GM21381 (cell line): ENCODE measurements at regions not wholly inside any gene's neighbourhood (a gene's known extent, or its start where the extent isn't known, plus 50 kb on each side); places are given as distances from the start of the nearest gene placed in this dataset.

Experiments
- ATAC-seq: cut with Tn5 transposase; IDR thresholded peaks from one replicate; pipeline ENCODE4 v1.9.1; 2021; ENCODE audit warnings: mild to moderate bottlenecking, moderate library complexity; ENCODE audit not compliant: unreplicated experiment

GRCh38 chr1:29785137-29785527 is 548.8 kb downstream of the PTPRU start:
- no peak for ATAC-seq

- ATAC-seq, result no peak
Observed at GRCh38 chr1:29784276-29785136, 548.2 kb downstream of the PTPRU start.

GRCh38 chr1:29783508-29784275 is 547.4 kb downstream of the PTPRU start:
- ATAC-seq, result no peak

- ATAC-seq, result no peak
Observed at GRCh38 chr1:29782846-29783507, 546.7 kb downstream of the PTPRU start.

- no peak for ATAC-seq
Observed at GRCh38 chr1:29779146-29779545, 542.8 kb downstream of the PTPRU start.

GRCh38 chr1:29777522-29777921 is 541.2 kb downstream of the PTPRU start:
- no peak for ATAC-seq

- ATAC-seq, result no peak
Observed at GRCh38 chr1:29774355-29774754, 538.0 kb downstream of the PTPRU start.

- no peak for ATAC-seq
Observed at GRCh38 chr1:29772584-29773100, 536.3 kb downstream of the PTPRU start.

GRCh38 chr1:29767769-29768425 is 531.6 kb downstream of the PTPRU start:
- no peak for ATAC-seq

- ATAC-seq, result no peak
Observed at GRCh38 chr1:29767088-29767685, 530.9 kb downstream of the PTPRU start.

- no peak for ATAC-seq
Observed at GRCh38 chr1:29762635-29763034, 526.3 kb downstream of the PTPRU start.

GRCh38 chr1:29761159-29761928 is 525.0 kb downstream of the PTPRU start:
- ATAC-seq, result no peak

GRCh38 chr1:29760067-29760564 is 523.8 kb downstream of the PTPRU start:
- no peak for ATAC-seq

- ATAC-seq, result no peak
Observed at GRCh38 chr1:29758781-29759499, 522.6 kb downstream of the PTPRU start.

GRCh38 chr1:29757866-29758780 is 521.8 kb downstream of the PTPRU start:
- no peak for ATAC-seq

GRCh38 chr1:29756901-29757725 is 520.8 kb downstream of the PTPRU start:
- ATAC-seq, result no peak

GRCh38 chr1:29756498-29756897 is 520.2 kb downstream of the PTPRU start:
- ATAC-seq, result no peak
